OCI-LY7 (cell line): ENCODE measurements at regions not wholly inside any gene's neighbourhood (a gene's known extent, or its start where the extent isn't known, plus 50 kb on each side); places are given as distances from the start of the nearest gene placed in this dataset.

Experiments used
- EZH2phosphoT487 ChIP-seq: fragments of 200-600 bp; sonication (generic); IDR thresholded peaks from 2 replicates; pipeline ENCODE4 v1.6.1; 2018; ENCODE audit warnings: low read depth, borderline replicate concordance, mild to moderate bottlenecking, mixed run types, antibody characterized with exemption, low read length, moderate library complexity, mixed read lengths
- TF ChIP-seq, protein P1 (sequence below): fragments of 200-600 bp; sonication (generic); conservative IDR thresholded peaks from 2 replicates; pipeline ENCODE4 v1.5.1; 2014; ENCODE audit warnings: mild to moderate bottlenecking, antibody characterized with exemption, low read length, moderate library complexity, mixed read lengths

GRCh38 chr3:541062-541801 lies 344.7 kb downstream of the CHL1 start:
- TF ChIP-seq, protein P1, sequence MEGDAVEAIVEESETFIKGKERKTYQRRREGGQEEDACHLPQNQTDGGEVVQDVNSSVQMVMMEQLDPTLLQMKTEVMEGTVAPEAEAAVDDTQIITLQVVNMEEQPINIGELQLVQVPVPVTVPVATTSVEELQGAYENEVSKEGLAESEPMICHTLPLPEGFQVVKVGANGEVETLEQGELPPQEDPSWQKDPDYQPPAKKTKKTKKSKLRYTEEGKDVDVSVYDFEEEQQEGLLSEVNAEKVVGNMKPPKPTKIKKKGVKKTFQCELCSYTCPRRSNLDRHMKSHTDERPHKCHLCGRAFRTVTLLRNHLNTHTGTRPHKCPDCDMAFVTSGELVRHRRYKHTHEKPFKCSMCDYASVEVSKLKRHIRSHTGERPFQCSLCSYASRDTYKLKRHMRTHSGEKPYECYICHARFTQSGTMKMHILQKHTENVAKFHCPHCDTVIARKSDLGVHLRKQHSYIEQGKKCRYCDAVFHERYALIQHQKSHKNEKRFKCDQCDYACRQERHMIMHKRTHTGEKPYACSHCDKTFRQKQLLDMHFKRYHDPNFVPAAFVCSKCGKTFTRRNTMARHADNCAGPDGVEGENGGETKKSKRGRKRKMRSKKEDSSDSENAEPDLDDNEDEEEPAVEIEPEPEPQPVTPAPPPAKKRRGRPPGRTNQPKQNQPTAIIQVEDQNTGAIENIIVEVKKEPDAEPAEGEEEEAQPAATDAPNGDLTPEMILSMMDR = no peak
- no peak for TF ChIP-seq EZH2phosphoT487
